GM21825 (cell line): ENCODE measurements at regions not wholly inside any gene's neighbourhood (a gene's known extent, or its start where the extent isn't known, plus 50 kb on each side); places are given as distances from the start of the nearest gene placed in this dataset.

ENCODE experiments used
- ATAC-seq: cut with Tn5 transposase; IDR thresholded peaks from one replicate; pipeline ENCODE4 v1.9.1; 2021; ENCODE audit warnings: mild to moderate bottlenecking, moderate library complexity; ENCODE audit not compliant: unreplicated experiment

- no peak for ATAC-seq
Observed at GRCh38 chr4:108236264-108236663, 67.5 kb upstream of the LEF1 start.

- ATAC-seq, result no peak
Observed at GRCh38 chr4:108227923-108228322, 59.2 kb upstream of the LEF1 start.

GRCh38 chr4:108224611-108225053 is 55.9 kb upstream of the LEF1 start:
- no peak for ATAC-seq

GRCh38 chr4:108223313-108223712 is 54.6 kb upstream of the LEF1 start:
- no peak for ATAC-seq

GRCh38 chr4:108219998-108220397 is 51.3 kb upstream of the LEF1 start:
- no peak for ATAC-seq
